HG03039 (cell line): ENCODE measurements at regions not wholly inside any gene's neighbourhood (a gene's known extent, or its start where the extent isn't known, plus 50 kb on each side); places are given as distances from the start of the nearest gene placed in this dataset.
"Not testable (repeated sequence)": the region's sequence is repeated elsewhere in the genome, so short reads cannot be mapped to it uniquely, and the experiment has no call there.

ENCODE experiments used
- ATAC-seq: cut with Tn5 transposase; IDR thresholded peaks from one replicate; pipeline ENCODE4 v1.9.1; 2021; ENCODE audit warnings: mild to moderate bottlenecking, moderate library complexity; ENCODE audit not compliant: unreplicated experiment

- no peak for ATAC-seq
Observed at GRCh38 chr2:203585516-203585915, 50.4 kb upstream of the RAPH1 start.

- no peak for ATAC-seq
Observed at GRCh38 chr2:203586206-203586605, 51.1 kb upstream of the RAPH1 start.

- ATAC-seq: no peak
Observed at GRCh38 chr2:203586696-203587095, 51.6 kb upstream of the RAPH1 start.

GRCh38 chr2:203590496-203590895 is 55.4 kb upstream of the RAPH1 start:
- no peak for ATAC-seq

GRCh38 chr2:203591642-203592041 is 56.5 kb upstream of the RAPH1 start:
- no peak for ATAC-seq

- ATAC-seq: no peak
Observed at GRCh38 chr2:203592470-203592869, 57.4 kb upstream of the RAPH1 start.

- ATAC-seq: no peak
Observed at GRCh38 chr2:203594541-203594940, 59.4 kb upstream of the RAPH1 start.

GRCh38 chr2:203596183-203596582 is 61.1 kb upstream of the RAPH1 start:
- no peak for ATAC-seq

- ATAC-seq: peak; percentile 65
Observed at GRCh38 chr2:203599509-203599908, 64.4 kb upstream of the RAPH1 start.

- no peak for ATAC-seq
Observed at GRCh38 chr2:203600286-203600685, 65.2 kb upstream of the RAPH1 start.

- ATAC-seq: no peak
Observed at GRCh38 chr2:203603456-203604389, 68.6 kb upstream of the RAPH1 start.

GRCh38 chr2:203605302-203605701 is 70.2 kb upstream of the RAPH1 start:
- no peak for ATAC-seq

- no peak for ATAC-seq
Observed at GRCh38 chr2:203606051-203606450, 71.0 kb upstream of the RAPH1 start.

- ATAC-seq: no peak
Observed at GRCh38 chr2:203610558-203610957, 75.5 kb upstream of the RAPH1 start.

GRCh38 chr2:203612246-203612645 is 77.1 kb upstream of the RAPH1 start:
- no peak for ATAC-seq

- no peak for ATAC-seq
Observed at GRCh38 chr2:203619267-203619878, 84.3 kb upstream of the RAPH1 start.

GRCh38 chr2:203621981-203622515 is 84.4 kb upstream of the CD28 start:
- ATAC-seq: no peak

GRCh38 chr2:203623096-203623495 is 83.3 kb upstream of the CD28 start:
- ATAC-seq: no peak

GRCh38 chr2:203623661-203624060 is 82.8 kb upstream of the CD28 start:
- no peak for ATAC-seq

GRCh38 chr2:203625701-203626100 is 80.7 kb upstream of the CD28 start:
- ATAC-seq: no peak

GRCh38 chr2:203626247-203626646 is 80.2 kb upstream of the CD28 start:
- not testable (repeated sequence) for ATAC-seq
